Hepatocyte (in vitro differentiated cells): ENCODE measurements at regions not wholly inside any gene's neighbourhood (a gene's known extent, or its start where the extent isn't known, plus 50 kb on each side); places are given as distances from the start of the nearest gene placed in this dataset.

Experiments
- EZH2 ChIP-seq: fragments of 200-600 bp; sonication (generic); IDR thresholded peaks from 2 replicates; pipeline ENCODE4 v1.6.1; 2016; ENCODE audit warnings: antibody characterized with exemption, mild to moderate bottlenecking, borderline replicate concordance
- TF ChIP-seq, protein P1 (sequence below): fragments of 200-600 bp; sonication (generic); IDR thresholded peaks from 2 replicates; pipeline ENCODE4 v1.5.1; 2016; ENCODE audit warnings: antibody characterized with exemption, mild to moderate bottlenecking; ENCODE audit not compliant: poor library complexity

DNA sequence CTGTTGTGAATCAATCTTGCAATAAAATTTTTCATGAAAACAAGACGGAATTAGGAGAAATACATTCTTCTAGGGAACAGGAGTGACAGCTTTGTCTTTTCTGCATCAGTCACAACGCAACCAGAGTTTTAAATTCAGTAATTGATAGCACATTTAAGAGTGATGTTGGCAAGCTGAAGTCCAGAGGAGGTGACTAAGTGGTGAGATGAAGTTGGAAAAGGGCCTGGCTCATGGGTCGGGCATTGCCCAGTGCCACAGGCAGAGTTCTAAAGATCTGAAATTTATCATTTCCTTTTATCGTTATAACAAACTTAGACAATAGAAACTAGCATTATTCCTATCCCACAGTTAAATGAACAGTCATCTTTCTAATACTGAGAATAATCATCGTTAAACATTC is 764.6 kb upstream of the ZEB2 start:
- TF ChIP-seq, protein P1, sequence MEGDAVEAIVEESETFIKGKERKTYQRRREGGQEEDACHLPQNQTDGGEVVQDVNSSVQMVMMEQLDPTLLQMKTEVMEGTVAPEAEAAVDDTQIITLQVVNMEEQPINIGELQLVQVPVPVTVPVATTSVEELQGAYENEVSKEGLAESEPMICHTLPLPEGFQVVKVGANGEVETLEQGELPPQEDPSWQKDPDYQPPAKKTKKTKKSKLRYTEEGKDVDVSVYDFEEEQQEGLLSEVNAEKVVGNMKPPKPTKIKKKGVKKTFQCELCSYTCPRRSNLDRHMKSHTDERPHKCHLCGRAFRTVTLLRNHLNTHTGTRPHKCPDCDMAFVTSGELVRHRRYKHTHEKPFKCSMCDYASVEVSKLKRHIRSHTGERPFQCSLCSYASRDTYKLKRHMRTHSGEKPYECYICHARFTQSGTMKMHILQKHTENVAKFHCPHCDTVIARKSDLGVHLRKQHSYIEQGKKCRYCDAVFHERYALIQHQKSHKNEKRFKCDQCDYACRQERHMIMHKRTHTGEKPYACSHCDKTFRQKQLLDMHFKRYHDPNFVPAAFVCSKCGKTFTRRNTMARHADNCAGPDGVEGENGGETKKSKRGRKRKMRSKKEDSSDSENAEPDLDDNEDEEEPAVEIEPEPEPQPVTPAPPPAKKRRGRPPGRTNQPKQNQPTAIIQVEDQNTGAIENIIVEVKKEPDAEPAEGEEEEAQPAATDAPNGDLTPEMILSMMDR: no peak
- no peak for TF ChIP-seq EZH2
